GM12874 (cell line): ENCODE measurements at regions not wholly inside any gene's neighbourhood (a gene's known extent, or its start where the extent isn't known, plus 50 kb on each side); places are given as distances from the start of the nearest gene placed in this dataset.

Experiments
- TF ChIP-seq, protein P1 (sequence below): IDR thresholded peaks from 2 replicates; pipeline ENCODE4 v1.5.1; 2011; ENCODE audit warnings: low read depth, mild to moderate bottlenecking, control low read depth, low read length, moderate library complexity; ENCODE audit not compliant: insufficient read depth

DNA sequence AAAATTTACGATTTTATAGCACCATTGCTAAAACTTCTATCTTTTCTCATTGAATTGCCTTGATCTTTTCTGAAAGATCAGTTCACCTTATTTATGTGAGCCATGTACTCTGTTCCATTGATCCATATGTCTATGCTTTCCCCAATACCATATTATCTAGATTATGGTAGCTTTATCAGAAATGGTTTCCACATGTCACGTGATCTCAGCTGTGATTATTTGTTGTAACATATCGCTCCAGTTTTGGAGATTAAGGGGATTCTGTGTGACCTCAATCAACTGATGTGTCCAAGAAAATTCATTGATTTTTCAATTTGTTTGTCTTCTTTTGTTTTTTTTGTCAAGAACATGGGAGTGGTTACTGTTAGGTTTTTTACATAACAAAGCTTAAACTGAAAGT, 1114.5 kb upstream of the ATXN8OS start:
- TF ChIP-seq, protein P1, sequence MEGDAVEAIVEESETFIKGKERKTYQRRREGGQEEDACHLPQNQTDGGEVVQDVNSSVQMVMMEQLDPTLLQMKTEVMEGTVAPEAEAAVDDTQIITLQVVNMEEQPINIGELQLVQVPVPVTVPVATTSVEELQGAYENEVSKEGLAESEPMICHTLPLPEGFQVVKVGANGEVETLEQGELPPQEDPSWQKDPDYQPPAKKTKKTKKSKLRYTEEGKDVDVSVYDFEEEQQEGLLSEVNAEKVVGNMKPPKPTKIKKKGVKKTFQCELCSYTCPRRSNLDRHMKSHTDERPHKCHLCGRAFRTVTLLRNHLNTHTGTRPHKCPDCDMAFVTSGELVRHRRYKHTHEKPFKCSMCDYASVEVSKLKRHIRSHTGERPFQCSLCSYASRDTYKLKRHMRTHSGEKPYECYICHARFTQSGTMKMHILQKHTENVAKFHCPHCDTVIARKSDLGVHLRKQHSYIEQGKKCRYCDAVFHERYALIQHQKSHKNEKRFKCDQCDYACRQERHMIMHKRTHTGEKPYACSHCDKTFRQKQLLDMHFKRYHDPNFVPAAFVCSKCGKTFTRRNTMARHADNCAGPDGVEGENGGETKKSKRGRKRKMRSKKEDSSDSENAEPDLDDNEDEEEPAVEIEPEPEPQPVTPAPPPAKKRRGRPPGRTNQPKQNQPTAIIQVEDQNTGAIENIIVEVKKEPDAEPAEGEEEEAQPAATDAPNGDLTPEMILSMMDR = no peak

DNA sequence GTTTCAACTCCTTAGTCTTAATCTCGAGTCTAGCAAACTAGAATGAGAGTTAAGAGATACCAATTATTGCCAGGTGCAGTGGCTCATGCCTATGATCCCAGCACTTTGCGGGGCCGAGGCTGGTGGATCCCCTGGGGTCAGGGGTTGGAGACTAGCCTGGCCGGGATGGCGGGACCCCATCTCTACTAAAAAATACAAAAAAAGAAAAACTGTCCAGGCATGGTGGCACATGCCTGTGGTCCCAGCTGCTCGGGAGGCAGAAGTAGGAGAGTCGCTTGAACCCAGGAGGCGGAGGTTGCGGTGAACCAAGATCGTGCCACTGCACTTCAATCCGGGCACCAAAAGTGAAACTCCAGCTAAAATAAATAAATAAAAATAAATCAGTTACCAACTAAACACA, 1119.5 kb upstream of the ATXN8OS start:
- TF ChIP-seq, protein P1 = no peak

DNA sequence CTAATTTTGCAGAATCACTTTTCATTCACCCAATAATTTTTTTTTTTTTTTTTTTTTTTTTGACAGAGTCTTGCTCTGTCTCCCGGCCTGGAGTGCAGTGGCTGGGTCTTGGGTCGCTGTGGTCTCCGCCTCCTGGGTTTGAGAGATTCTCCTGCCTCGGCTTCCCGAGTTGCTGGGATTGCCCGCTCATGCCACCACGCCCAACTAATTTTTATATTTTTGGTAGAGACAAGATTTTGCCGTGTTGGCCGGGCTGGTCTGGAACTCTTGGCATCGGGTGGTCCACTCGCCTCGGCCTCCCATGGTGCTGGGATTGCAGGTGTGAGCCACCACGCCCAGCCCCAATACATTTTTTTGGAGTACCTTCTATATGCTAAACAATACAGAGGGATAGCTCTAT, 1120.0 kb upstream of the ATXN8OS start:
- TF ChIP-seq, protein P1 = no peak

DNA sequence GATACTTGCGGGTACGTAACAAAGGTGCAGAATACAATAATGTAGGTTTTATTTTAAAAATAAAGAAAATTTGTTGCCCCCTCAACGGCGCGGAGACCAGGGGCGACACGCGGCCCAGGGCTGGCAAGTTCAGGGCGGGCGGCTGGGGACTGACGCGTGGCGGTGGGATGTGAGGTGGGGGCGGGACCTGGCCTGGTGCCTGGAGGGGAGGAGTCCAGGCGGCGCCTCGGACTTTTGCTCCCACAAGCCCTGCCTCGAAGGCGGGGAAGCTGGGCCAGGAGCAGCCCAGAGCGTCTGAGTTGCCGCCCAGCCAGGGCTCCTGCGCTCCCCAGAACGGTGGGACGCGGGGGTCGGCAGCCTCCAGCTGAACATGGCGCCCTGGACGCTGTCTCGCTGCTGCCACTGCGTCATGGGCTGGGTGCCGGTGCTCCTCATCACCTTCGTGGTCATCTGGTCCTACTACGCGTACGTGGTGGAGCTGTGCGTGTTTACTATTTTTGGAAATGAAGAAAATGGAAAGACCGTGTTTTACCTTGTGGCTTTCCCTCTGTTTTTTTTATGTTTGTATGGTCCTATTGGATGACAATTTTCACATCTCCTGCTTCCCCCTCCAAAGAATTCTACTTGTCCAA, 1122.8 kb upstream of the ATXN8OS start:
- TF ChIP-seq, protein P1 = no peak

DNA sequence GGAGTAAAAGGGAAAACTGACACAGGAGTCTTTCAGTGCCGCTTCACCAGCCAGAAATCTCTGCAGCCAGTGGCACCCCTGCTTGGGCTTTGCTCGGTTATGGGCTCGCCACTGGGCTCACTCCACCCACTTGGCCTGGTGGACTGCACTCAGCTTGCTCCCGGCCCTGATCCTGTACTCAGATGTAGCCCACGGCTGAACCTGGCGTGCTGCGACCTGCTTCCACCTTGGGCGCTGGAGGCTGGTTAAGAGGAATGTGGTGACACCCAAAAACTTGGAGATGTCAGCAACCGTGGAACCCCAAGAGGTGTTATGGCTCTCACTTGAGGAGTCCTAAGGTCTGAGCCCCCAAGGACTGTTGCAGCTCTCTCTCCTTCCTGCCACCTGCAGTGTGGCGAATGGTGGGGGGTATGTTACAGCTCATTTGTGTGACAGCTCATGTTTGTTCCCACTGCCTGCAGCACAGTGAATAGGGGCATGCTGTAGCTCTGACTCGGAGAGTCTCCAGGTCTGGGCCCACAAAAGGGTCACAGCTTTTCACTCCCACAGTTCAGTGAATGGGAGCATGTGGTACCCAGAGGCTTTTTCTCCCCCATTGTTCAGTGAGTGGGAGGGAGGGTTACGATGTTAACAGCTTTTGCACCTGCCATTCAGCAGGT, 1124.5 kb upstream of the ATXN8OS start:
- TF ChIP-seq, protein P1 = no peak

DNA sequence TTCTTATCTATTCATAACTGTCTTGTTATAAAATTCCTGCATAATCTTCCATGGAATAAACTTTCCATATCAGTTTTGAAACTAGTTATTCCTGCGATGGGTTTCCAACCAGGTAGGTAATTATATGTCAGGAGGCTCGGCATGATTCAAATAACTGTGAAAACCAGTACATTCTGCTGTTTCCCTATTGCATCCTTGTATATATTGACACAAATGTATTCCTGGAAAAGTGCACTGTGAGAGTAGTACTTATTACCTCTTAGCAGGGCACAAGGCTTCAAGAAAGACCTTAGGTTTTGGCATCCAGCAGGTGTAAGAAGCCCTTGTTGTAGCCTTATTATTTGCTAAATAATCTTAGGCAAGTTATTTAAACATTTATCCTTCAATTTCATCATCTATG, 1131.3 kb upstream of the ATXN8OS start:
- TF ChIP-seq, protein P1 = no peak

DNA sequence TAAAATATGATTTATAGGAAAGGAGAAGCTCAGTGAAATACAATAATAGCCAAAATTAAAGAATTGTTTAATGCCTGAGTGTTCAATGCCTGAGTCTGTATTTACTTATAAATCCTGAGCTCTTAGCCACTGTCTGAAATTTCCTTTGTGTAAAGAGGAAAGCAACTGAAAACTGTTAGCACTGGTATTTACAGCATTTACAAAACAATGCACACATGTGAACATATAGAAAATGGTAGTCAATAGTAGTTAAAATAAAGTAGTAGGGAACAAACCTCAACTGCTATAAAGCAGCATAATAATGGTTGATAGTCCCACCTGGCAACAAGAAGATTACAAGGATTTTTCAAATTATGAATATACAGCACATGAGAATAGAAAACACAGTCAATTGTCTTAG, 1137.1 kb upstream of the ATXN8OS start:
- TF ChIP-seq, protein P1 = no peak
